ENCODE measurements at regions not wholly inside any gene's neighbourhood (a gene's known extent, or its start where the extent isn't known, plus 50 kb on each side); places are given as distances from the start of the nearest gene placed in this dataset.

DNA sequence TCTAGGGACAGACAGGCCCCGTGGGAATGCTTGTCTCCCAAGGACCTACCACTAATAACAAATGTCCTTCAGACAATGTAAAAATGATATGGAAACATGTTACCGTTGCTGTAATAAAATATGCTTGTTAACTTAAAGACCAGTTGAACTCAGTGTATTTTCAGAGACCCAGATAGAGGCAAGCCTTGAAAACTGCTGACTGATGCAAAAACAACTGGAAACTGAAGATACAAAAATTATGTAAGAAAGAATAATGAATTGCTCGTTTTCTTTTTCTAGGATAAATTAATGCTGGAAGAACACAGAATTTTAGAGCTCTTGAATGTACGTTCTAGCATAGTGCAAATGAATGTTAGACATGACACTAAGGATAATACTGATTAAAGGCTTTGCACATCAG is 311.5 kb upstream of the MAN1A1 start:
- DNase-seq (ENCODE audit: low spot score): no peak

DNA sequence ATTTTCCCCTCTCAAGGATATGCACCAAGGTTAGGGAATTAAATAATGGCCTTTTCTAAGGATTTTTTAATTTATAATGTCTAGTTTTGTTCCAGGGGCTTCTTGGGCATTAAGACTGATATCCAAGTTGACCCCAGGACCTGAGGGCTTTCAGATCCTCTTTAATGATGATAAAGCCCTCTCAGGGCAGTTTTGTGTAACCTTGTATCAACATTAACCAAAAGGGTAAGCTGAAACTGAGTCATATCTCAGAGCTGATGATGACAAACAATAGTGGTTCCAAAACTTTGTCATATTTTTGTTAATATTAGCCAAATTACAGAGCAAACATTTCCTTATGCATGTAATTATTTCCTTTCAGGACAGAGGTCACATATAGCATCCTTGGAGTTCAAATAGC is 309.4 kb upstream of the MAN1A1 start:
- no peak for DNase-seq (ENCODE audit: low spot score)

DNA sequence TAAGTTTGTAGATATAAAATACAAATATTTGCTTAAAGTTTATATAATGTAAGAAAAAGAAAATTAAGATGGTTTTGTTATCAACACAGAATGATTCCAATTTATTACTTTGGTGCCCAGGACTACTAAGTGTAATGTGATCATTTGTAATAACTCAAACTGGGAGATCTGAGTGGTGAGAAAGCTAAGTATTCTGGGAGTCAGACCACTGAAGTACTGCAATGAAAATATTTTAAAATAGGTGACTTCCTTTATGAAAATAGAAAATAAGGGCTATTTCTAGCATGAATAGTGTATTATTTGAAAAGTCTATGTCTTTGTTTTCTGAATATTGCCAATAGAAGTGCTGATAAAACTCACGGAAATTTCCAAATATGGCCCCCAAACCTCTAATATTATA is 305.6 kb upstream of the MAN1A1 start:
- DNase-seq (ENCODE audit: low spot score): no peak

DNA sequence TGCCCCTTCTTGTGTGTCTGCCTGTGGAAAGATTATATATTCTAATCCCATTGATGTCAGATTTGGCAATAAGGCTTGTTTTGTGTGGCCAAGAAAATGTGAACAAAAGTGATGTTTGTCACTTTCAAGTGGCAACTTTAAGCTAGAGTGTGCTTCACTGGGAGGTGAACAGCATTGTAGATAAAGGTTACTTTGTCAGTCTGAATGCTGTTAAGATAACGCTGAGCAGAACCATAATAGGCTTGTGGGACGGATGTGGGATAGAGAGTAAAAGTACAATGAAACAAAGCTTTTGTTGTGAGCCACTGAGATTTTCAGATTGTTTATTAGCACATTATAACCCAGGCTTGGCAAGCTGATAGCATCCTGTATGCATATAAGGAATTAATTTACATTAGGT is 303.8 kb upstream of the MAN1A1 start:
- DNase-seq (ENCODE audit: low spot score): no peak

DNA sequence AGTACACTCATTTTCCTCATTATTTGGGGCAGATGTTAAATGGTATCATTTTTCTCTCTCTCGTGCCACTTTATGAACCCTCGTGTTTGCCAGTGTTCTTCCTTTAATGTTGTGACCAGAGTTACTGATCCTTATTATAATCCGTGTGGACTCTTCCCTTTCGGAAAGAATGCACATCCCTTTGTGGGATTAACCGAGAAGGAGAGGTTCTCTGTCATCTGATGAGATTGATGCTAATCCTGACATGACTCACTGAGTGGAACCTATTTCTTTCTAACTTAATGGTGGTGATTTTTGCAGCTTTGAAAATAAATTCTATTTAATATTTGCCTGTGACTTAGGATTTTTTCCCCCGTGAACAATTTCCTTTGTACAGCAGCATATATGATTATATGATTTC is 300.0 kb upstream of the MAN1A1 start:
- DNase-seq (ENCODE audit: low spot score): no peak

DNA sequence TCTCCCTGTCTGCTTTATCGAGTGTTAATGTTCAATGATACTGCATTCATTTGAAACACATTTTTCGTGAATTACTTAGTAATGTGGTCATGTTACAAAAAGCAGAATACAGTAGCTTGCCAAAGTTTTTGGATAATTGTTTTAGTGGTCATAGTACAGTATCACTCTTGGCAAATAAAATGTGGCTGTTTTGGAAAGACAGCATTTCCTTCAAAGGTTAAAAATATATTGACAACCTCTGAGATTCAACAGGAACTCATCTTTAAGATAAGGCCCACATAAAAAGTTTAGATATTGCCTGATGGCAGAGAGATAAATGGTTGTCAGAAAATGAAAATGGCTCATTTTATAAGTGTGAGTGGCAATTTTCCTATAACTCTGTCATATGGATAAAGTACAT is 297.7 kb upstream of the MAN1A1 start:
- DNase-seq (ENCODE audit: low spot score): no peak

DNA sequence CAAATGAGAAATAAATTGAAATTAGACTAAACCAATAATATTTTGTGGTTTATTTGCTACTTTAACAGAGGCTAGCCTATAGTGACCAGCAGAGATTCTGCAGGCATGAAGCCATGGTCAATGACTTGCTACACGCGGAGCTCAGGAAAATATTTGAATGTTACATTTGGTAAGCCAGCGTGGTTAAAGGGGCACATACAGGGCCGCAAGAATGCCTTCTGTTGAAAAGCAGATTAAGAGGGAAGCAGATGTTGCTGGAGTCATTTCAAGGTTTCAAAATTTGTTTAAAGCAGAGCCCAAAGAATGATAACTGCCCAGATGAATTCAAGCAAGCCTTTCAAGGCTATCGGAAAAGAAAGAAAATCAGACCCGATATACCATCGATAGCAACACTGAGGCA is 294.3 kb upstream of the MAN1A1 start:
- DNase-seq (ENCODE audit: low spot score): no peak

DNA sequence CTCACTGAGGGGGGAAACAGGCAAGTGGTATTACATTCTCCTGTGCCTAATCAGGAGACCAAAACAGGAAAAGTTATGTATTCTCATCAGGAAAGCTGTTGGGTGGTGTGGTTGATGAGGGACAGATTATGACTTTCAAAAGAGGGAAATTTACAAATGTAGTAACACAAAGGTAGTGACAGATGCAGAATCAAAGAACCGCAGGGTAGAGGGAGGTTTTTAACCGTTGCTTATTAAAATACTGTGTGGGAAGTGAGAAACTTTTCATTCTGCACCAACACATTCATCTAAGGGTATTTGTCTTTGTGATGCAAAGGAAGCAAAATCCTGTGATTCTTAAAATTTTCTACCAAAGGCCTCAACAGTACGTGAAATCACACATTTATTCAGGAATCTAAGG is 288.2 kb upstream of the MAN1A1 start:
- no peak for DNase-seq (ENCODE audit: low spot score)

DNA sequence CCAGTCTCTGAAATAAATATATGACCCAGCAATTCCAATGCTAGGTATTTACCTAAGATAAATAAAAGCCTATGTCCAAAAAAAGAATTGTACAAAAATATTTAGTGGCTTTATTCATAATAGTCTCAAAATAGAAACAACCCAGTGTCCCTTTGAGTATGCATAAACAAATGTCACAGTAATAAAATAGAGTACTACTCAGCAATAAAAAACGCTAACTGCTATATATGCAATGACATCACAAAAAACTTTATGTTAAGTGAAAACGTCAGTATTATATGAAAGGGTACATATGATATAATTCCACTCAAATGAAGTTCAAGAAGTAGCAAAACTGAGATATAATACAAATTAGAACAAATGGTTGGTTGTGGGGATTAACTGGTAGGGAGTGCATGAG is 286.5 kb upstream of the MAN1A1 start:
- DNase-seq (ENCODE audit: low spot score): no peak

DNA sequence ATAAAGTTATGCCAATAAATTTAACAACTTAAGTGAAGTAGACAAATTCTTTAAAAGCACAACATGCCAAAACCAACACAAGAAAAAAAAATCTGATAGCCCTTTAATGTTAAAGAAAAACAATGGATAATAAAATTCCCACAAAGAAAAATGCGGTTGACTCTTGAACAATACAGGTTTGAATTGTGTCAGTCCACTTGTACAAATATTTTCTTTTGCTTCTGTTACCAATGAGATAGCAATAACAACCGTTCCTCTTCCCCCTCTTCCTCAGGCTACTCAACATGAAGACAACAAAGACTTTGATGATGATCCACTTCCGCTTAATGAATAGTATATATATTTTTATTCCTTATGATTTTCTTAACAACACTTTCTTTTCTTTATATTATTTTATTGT is 283.9 kb upstream of the MAN1A1 start:
- no peak for DNase-seq (ENCODE audit: low spot score)

DNA sequence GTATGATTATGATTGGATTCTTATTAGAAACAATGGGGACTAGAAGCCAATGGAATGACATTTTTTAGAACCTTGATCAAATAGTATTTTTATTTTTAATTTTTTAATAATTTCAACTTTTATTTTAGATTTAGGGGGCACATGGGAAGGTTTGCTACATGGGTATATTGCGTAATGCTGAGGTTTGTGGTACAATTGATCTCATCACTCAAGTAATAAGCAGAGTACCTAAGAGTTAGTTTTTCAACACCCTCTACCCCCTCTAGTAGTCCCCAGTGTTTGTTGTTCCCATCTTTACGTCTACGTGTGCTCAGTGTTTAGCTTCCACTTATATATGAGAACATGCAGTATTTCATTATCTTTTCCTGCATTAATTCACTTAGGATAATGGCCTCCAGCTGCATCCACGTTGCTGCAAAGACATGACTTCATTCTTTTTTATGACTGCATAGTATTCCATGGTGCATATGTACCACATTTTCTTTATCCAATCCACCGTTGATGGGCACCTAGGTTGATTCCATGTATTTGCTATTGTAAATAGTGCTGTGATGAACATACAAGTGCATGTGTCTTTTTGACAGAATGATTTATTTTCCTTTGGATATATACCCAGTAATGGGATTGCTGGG is 281.1 kb upstream of the MAN1A1 start:
- DNase-seq (ENCODE audit: low spot score): no peak

DNA sequence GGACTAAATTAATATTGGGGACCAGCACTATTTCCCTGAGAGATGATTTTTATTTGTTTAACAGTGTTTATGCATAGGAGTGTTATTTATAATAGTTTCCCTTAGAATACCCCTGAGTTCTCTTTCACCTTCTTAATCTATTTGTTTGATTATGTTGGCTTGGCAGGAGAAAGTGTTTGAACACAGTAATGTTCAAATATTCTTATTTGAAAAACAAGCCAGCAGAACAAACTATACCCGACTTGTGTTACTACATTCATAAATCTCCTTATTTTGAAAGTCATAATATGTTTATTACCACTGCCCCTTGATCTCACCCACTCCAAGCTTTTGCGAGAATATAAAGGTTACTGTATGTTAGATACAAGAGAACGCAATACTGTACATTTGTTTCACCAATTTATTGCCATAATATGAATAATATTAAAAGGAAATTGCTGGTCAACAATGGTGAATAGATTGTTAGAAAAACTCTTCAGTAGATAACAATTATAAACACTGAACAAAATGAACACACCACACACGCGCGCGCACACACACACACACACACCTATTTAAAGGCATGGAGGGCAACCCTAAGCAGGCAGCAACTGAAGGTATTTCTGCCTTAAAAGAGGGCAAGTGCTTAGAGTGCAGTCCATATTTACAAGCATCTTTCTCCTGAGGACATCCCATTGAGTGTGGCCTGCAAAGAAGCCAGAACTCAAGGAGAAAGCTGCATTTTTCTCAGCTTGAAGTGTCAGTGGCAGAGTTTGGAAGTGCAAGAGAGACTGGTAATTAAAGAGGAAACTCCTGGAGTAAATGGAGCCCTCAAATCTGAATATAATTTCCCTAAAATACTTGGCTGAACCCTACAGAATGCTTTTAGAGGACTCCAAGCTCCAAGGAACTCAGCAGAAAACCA is 279.4 kb upstream of the MAN1A1 start:
- DNase-seq (ENCODE audit: low spot score): no peak

DNA sequence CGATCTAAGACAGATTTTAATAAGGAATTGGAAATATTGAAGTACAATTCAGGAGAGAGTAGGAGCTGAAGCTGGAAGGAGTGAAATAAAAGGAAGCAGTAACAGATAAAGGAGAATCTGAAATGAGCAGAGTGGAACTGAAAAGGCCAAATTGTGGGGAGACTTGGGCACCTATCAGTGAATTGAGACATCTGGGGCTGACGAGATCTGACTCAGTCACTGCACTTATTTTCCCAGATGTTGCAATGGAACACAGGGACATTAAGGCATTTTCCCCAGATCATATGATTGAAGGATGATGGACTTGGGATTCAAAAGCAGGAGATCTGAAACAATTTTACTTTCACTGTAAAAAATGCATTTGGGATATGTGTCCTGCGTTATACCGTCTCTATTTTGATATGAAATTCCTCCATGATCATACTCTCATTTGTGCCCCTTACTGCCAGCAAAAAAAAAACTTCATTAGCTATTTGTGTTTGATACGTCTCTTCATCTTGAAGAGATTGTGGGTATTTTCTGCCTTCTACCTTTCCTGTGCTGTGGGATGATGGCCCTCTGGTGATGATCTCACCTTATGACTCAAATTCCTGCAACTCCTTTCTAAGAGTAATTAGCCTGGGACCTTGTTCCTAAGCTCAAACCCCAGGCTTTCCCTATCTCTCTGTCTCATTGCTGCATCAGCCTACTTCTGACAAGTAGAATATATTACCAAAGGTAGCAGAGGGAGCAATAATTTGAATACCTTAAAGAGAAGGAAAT is 278.5 kb upstream of the MAN1A1 start:
- no peak for DNase-seq (ENCODE audit: low spot score)

DNA sequence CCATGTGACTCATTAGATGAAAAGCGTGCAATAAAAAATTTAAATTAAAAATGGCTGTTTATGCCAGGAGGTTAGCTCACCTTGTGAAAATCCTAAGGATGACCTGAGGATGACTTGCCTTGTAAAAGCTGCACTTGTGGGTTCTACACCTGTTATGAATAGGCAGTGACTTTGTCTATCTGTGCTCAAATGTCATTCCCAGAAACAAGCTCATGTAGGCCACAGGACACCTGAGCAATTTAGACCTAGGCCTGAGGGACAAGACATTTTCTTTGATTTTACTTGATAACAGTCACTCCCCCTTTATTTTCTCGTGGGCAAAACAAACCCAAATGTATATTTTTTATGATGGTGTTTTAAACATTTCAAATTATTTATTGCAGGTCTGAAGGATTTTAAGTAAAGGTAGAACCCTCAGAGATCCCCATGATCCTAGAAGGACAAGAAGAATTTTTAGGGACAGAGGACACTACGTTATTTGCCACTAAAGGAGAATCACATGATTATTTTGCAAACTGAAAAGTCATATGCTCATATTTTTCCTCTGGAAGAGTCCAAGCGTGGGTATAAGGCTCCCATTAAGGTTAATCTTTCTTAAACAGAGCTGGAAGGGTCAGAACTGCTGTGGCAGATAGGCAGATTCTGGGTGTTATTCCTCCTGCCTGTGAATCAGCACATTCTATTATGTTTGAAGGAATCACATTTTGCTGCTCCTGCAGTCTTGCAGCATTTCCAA is 277.5 kb upstream of the MAN1A1 start:
- no peak for DNase-seq (ENCODE audit: low spot score)

DNA sequence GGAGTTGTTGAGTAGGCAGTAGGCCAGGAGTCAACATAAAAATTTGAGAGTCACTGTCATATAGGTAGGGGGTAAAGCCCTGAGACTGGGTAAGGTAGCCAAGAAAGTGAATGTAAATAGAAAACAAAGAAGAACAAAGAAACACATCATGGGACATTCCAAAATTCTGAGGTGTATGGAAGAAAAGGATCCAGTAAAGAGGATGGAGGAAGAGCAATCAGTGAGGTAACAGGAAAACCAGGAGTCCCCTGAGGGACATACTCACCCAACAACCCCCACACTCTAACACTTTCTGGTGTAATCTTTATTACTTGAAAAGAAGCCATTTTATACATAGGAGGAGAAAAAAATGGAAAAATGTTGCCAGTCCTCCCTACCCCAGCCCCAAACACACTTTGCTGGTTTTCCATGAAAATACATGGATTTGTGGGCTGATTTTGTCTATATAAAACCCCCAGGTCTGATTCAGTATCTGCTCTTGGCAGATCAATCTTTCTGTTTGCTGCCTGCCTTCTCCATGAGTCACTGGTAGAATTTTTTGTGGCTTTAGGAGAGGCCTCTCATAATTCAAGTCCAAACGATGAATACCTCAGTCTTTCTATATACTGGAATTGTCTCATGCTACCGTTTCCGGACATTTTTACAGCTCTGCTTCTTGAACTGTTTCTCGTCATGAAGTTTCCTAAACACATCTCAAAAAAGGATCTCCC is 271.4 kb upstream of the MAN1A1 start:
- no peak for DNase-seq (ENCODE audit: low spot score)

DNA sequence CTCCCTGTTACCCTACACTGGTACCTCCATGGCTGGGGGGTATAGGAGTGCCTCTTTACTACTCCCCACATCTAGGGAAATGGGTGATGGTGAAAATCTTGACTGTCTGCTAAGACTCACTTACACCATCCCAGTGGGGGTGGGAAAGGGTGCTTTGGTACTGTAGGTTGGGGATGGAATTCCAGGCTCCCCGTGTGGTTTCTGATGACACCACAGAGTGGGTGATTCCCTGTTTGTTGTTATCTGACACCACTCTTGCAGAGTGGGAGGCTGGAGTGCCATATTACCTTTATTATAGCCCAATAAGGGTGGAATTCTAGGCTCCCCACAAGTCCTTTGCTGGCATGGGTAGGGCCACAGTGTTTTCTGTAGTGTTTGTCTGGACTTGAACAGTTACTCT is 264.6 kb upstream of the MAN1A1 start:
- no peak for DNase-seq (ENCODE audit: low spot score)

DNA sequence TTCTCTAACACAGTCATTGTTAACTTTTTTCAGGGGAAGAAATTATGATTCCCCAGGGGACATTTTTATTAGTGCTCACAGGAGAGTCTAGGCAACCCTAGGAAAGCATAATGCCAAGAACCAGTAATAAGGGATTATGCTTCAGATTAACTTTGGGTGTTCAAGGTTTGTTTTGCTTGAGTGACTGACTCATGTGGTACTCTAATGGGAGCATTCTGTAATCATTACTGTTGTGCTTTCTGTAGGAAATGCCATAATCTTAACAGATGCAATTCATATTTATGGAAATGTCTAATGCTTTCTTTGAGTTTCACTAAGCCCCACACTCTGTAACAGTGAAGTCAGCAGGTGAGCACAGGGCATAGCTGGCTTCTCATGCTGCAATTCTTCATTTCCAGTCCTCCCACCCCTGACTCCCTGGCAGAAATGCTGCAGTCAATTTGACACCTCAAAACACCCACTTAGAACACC is 263.4 kb upstream of the MAN1A1 start:
- DNase-seq (ENCODE audit: low spot score): no peak

DNA sequence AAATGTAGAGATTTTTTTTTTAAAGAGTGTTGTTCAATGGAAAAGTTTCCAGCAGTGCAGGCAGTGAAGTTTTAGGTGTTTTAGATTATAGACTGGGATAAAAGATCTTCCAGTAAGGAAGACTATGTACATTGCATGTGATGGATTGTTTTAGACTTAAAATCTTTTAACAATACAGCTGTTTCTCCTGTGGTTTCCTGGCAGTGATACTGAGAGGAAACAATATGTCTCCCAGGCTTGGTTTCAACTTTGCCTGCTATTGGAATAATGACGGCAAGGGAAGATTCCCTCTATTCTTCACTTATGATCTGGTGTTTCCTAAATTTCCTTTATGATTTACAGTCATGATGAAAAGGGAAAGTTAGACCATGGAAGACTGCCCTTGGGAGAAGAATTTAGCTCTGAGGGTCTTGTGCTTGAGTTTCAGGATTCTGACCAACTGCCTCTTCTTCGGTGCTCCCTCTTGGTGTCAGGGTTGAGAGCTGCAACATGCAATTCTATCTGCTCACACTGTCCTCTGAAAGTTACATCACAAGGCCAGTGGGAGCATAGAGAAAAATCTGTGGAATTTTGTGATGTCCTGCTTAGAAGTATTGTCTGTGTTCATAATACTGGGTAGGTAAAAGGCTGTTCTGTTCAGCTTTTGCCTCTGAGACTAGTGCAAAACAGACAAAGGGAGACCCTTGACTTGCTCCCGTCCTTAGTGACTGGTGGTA is 262.8 kb upstream of the MAN1A1 start:
- DNase-seq (ENCODE audit: low spot score): no peak

DNA sequence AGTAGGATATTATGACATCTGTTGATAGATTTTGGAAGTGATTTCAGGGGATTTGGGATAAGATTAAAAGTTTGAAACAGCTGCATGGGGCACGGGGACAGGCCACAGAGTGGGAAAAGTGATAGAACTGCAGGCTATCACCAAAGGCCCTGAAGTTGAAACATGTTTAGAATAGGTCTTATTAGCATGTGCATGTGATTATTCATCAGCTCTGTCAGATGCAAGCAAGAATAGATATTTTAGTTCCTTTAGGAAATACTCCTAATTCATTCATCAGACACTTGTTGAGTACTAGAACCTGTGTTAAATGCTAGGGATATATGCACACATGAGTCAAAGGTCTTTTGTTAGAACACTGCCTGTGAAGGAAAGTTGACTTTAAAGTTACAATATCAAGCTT is 261.2 kb upstream of the MAN1A1 start:
- DNase-seq (ENCODE audit: low spot score): no peak

DNA sequence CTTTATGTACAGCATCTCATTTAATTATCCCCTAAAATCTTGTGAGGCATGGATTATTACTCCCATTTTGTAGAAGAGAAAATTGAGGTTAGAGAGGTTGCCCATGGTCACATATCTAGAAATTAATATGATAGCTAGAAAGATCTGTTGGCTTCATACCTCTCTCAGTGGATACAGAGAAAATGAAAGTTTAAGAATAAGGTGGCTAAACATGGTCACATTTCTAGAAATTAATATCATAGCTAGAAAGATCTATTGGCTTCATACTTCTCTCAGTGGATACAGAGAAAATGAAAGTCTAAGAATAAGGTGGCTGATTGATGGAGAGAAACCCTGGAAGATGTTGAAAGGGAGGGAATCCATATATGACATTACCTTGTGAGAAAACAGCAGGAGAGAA is 260.7 kb upstream of the MAN1A1 start:
- DNase-seq (ENCODE audit: low spot score): no peak

DNA sequence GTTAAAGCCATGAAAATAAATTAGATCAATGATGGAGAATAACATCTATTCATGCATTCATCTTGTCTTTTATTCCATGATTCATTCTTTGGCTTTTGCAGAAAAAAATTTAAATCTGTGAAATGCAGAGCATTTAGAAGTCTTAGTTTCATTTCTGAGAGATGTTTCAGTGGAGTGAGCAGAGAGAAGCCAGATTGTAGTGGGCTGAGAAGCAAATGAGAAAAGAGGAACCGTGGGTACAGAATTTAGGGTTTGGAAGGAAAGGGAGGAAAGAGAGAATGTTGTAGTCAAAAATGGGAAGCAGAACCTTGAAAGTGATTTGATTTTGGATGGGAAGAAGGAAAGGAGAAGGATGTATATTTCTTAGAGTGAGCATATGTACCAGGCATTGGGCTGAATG is 260.3 kb upstream of the MAN1A1 start:
- no peak for DNase-seq (ENCODE audit: low spot score)

Measured in ureter (tissue), 1 donor.